GM10248 (cell line): ENCODE measurements at regions not wholly inside any gene's neighbourhood (a gene's known extent, or its start where the extent isn't known, plus 50 kb on each side); places are given as distances from the start of the nearest gene placed in this dataset.

Experiments used
- CTCF ChIA-PET: fragments of 300-600 bp; sonication (Branson Sonifier 250); formaldehyde crosslinking; extraction: SDS; loops from one replicate; lab custom pipeline; 2021; ENCODE audit warnings: antibody characterized with exemption; lab: Yijun Ruan, JAX
- POLR2A ChIA-PET: fragments of 350-650 bp; sonication (Branson Sonifier 250); formaldehyde crosslinking; extraction: SDS; loops from one replicate; lab custom pipeline; 2020; ENCODE audit warnings: antibody characterized with exemption; lab: Yijun Ruan, JAX
- DNase-seq: peaks from one replicate; pipeline ENCODE4 v3.0.0; 2012; ENCODE audit errors: extremely low spot score
- TF ChIP-seq, protein P1 (sequence below): IDR thresholded peaks from 2 replicates; pipeline ENCODE4 v1.5.1; 2012; ENCODE audit warnings: mild to moderate bottlenecking, low read depth; ENCODE audit errors: extremely low read depth, missing control alignments, control extremely low read depth

DNA sequence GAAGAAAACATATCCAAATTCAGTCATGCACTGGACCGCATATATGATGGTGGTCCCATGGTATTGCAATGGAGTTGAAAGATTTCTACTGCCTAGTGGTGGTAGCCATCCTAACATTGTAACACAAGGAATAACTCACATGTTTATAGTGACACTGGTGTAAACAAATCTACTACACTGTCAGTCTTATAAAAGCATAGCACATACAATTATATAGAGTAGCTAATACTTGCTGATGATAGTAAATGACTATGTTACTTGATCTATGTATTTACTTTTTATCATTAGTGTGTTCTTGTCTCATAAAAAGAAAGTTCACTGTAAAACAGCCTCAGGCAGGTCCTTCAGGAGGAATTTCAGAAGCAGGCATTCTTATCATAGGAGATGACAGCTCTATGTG, 96.0 kb upstream of the CDIN1 start:
- ChIA-PET CTCF (interaction anchor here (0.7 to 2.3 kb wide), 4 partner anchors 10 to 732 kb away, joined by 3 to 11 read pairs (median 3); no protein-coding TSS in a partner anchor), POLR2A (no interaction called here)
- TF ChIP-seq, protein P1, sequence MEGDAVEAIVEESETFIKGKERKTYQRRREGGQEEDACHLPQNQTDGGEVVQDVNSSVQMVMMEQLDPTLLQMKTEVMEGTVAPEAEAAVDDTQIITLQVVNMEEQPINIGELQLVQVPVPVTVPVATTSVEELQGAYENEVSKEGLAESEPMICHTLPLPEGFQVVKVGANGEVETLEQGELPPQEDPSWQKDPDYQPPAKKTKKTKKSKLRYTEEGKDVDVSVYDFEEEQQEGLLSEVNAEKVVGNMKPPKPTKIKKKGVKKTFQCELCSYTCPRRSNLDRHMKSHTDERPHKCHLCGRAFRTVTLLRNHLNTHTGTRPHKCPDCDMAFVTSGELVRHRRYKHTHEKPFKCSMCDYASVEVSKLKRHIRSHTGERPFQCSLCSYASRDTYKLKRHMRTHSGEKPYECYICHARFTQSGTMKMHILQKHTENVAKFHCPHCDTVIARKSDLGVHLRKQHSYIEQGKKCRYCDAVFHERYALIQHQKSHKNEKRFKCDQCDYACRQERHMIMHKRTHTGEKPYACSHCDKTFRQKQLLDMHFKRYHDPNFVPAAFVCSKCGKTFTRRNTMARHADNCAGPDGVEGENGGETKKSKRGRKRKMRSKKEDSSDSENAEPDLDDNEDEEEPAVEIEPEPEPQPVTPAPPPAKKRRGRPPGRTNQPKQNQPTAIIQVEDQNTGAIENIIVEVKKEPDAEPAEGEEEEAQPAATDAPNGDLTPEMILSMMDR = no peak
- no peak for DNase-seq

DNA sequence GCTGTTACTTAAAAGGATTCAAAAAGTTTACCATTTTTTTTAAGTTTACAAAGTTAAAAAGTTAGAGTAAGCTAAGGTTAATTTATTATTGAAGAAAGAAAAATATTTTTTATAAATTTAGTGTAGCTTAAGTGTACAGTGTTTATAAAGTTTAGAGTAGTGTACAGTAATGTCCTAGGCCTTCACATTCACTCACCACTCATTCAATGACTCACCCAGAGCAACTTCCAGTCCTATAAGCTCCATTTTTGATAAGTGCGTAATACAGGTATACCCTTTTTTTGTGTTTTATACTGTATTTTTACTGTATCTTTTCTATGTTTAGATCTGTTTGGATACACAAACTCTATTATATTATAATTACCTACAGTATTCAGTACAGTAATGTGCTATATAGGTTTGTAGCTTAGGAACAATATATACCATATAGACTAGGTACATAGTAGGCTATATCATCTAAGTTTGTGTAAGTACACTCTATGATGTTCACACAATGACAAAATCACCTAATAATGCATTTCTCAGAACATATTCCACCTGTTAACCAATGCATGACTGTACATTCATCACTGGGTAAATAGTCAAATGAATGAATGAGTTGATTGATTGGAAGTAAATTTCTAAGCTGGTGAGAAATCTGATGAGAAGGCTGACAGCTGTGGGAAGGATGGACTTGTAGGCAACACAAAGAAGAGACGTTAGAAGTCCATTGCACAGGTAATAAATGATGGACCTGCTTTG, 95.2 kb upstream of the CDIN1 start:
- TF ChIP-seq, protein P1 = no peak
- no peak for DNase-seq
- CTCF ChIA-PET = interaction anchor here (1.0 to 2.3 kb wide), 4 partner anchors 9 to 57 kb away, joined by 3 to 11 read pairs (median 3); no protein-coding TSS in a partner anchor
- POLR2A ChIA-PET = no interaction called here

DNA sequence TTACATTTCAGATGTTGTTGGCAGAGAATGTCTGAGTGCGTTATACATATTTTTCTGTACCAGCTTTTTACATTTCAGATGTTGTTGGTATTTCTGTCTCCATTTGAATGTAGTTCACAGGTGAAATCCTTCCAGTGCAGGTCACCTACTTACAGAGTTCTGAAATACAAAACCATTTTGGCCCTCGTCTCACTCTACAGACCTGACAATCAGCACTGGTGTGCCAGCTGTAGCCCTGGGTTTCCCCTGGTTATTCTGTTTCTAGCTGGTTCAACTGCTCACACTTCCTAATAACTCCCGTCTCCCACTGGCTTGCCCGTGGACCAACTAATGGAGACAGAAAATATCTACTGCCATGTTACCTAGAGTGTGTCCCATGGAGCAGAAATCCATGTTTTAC, 87.5 kb upstream of the CDIN1 start:
- no peak for DNase-seq
- TF ChIP-seq, protein P1 = no peak
- CTCF ChIA-PET = interaction anchor here (0.9 to 3.3 kb wide), 2 partner anchors 9 to 740 kb away, joined by 3 to 10 read pairs; no protein-coding TSS in a partner anchor
- POLR2A ChIA-PET = no interaction called here

DNA sequence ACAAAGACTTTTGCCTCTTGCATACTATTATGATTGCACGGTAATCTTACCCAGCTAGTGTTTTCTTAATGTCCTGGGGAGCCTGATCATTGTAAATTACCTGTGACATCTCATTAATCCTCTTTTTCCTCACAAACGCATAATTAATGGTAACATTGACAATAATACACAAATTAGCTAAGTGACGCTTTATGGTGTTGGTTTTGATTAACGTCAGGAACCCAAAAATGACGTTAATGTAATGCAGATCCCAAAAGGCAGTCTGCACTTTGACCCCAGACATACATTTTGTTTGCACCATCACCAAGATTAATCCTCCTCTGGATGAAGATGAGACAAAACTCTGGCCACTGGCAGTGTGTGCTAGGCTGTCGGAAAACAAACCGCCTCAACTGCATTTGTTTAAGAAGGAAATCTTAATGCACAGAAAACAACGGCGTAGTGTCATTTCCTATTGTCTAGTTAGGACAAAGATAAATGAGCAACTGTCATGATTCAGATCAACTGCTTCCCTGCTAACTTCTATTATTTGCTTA, 83.9 kb upstream of the CDIN1 start:
- POLR2A ChIA-PET = no interaction called here

DNA sequence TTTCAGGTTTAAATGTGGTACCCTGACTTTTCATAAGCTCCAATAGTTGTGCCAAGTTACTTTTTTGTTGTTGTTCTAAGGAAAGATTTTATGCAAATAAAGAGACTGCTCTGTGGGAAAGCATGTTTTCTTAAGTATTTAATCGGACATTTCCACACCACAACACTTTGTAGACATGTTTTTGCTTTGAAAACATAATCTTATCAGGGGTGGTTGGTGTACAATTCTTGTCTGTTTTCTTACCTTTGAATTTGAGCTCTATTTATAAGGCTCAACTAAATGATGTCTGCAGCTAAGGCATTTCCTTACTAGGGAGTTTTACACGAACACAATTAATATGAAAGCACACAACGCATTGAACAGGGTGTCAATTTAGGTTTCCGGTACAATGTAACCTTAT, 81.5 kb upstream of the CDIN1 start:
- POLR2A ChIA-PET = no interaction called here
- no peak for DNase-seq
- CTCF ChIA-PET = no interaction called here
- TF ChIP-seq, protein P1 = no peak

More for the DNA sequence above, 83.9 kb upstream of the CDIN1 start:
- TF ChIP-seq, protein P1 = no peak
- CTCF ChIA-PET = interaction anchor here (1.6 kb wide), 1 partner anchor 639 kb away, joined by 3 read pairs; no protein-coding TSS in a partner anchor
- DNase-seq = no peak

DNA sequence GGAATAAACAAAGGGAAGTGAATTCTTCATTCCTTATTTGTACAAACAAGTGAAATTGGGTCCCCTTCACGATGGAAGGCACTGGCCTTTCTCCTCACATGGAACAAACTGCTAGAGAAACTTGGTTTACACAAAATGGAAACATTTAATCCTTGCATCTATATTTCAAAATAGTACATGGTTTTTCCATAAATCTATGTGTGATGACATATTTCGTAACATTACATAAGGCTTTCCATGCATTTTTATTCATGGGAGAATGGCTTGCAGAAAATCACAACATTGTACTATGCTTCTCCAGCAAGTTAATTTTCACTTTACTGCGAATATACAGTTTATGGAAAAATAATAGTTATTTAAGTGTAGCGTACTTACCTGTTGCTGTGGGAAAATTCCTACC, 81.0 kb upstream of the CDIN1 start:
- no peak for DNase-seq
- ChIA-PET POLR2A (no interaction called here), CTCF (no interaction called here)
- TF ChIP-seq, protein P1 = no peak
